Keratinocyte (primary cell): ENCODE measurements at regions not wholly inside any gene's neighbourhood (a gene's known extent, or its start where the extent isn't known, plus 50 kb on each side); places are given as distances from the start of the nearest gene placed in this dataset.

Experiments used
- DNase-seq: peaks from one replicate; pipeline ENCODE4 v3.0.0-alpha.2; 2011; ENCODE audit warnings: low read depth, missing footprints, low spot score
- FAIRE-seq: peaks from 2 replicates; lab custom pipeline; 2011; peaks lifted over from hg19 to GRCh38; lab: Jason Lieb, UNC
- H2AFZ ChIP-seq: 2 replicates; pipeline ENCODE4 v1.6.0; 2012; ENCODE audit warnings: low read length, control low read depth, inconsistent platforms; ENCODE audit not compliant: control insufficient read depth
- H3K27ac ChIP-seq: 2 replicates; pipeline ENCODE4 v1.5.1; 2011; ENCODE audit warnings: low read length; ENCODE audit not compliant: control insufficient read depth, insufficient read depth
- H3K27me3 ChIP-seq: 3 replicates; pipeline ENCODE4 v1.6.0; 2011; ENCODE audit warnings: low read length; ENCODE audit not compliant: control insufficient read depth, insufficient read depth; ENCODE audit errors: extremely low read depth
- H3K36me3 ChIP-seq, 2 experiments: 2 replicates in 1 of 2; 3 replicates in 1 of 2; pipeline ENCODE4 v1.5.1; 2011; ENCODE audit warnings: low read length in 2 of 2, mild to moderate bottlenecking in 1 of 2; ENCODE audit not compliant: control insufficient read depth in 2 of 2, insufficient read depth in 2 of 2; ENCODE audit errors: extremely low read depth in 1 of 2
- H3K4me1 ChIP-seq: 3 replicates; pipeline ENCODE4 v1.5.1; 2011; ENCODE audit warnings: low read length; ENCODE audit not compliant: control insufficient read depth, insufficient read depth; ENCODE audit errors: extremely low read depth
- H3K4me2 ChIP-seq: 3 replicates; pipeline ENCODE4 v1.6.0; 2011; ENCODE audit warnings: low read depth, low read length; ENCODE audit not compliant: control insufficient read depth, insufficient read depth; ENCODE audit errors: extremely low read depth
- H3K4me3 ChIP-seq, 3 experiments: fragments of 200-600 bp in 1 of 3; sonication (generic) in 1 of 3; 2 replicates in 2 of 3; 3 replicates in 1 of 3; pipeline ENCODE4 v1.5.1; 2011 to 2016; ENCODE audit warnings: low read length in 3 of 3, mild to moderate bottlenecking in 3 of 3, control low read depth in 2 of 3, inconsistent platforms in 1 of 3, low read depth in 1 of 3, mixed read lengths in 1 of 3, mixed run types in 1 of 3, moderate library complexity in 1 of 3; ENCODE audit not compliant: control insufficient read depth in 2 of 3, insufficient read depth in 2 of 3; ENCODE audit errors: extremely low read depth in 1 of 3
- H3K79me2 ChIP-seq: 2 replicates; pipeline ENCODE4 v1.6.0; 2012; ENCODE audit warnings: low read length; ENCODE audit not compliant: control insufficient read depth, insufficient read depth
- H3K9ac ChIP-seq: 3 replicates; pipeline ENCODE4 v1.6.0; 2011; ENCODE audit warnings: low read length; ENCODE audit not compliant: control insufficient read depth, insufficient read depth; ENCODE audit errors: extremely low read depth
- H3K9me1 ChIP-seq: 3 replicates; pipeline ENCODE4 v1.6.0; 2011; ENCODE audit warnings: low read length; ENCODE audit not compliant: control insufficient read depth, insufficient read depth; ENCODE audit errors: extremely low read depth
- H3K9me3 ChIP-seq: 2 replicates; pipeline ENCODE4 v1.5.1; 2012; ENCODE audit warnings: low read depth, low read length; ENCODE audit not compliant: control insufficient read depth
- H4K20me1 ChIP-seq: 3 replicates; pipeline ENCODE4 v1.6.0; 2011; ENCODE audit warnings: low read length; ENCODE audit not compliant: control insufficient read depth, insufficient read depth; ENCODE audit errors: extremely low read depth
- EZH2 ChIP-seq: IDR thresholded peaks from one replicate; pipeline ENCODE4 v1.6.1; 2012; ENCODE audit warnings: inconsistent platforms, mild to moderate bottlenecking, low read length, moderate library complexity
- dilution Hi-C: fragments of 300-500 bp; cut with MboI; formaldehyde crosslinking; loops from one replicate; pipeline ENCODE4 v1.7.0; 2020; ENCODE audit warnings: low sequenced_read_pairs; ENCODE audit not compliant: extremely low pct_ligation_motif_present
- TF ChIP-seq, protein P1 (sequence below), 3 experiments: IDR thresholded peaks in 1 of 3; conservative IDR thresholded peaks in 1 of 3; optimal IDR thresholded peaks in 1 of 3; 2 replicates in 2 of 3; 3 replicates in 1 of 3; pipeline versions ENCODE3 to v1.5.1; 2011; ENCODE audit warnings: low read length in 3 of 3, mild to moderate bottlenecking in 3 of 3, moderate library complexity in 2 of 3, control low read depth in 1 of 3, inconsistent platforms in 1 of 3; ENCODE audit not compliant: insufficient read depth in 2 of 3; ENCODE audit errors: extremely low read depth in 1 of 3

DNA sequence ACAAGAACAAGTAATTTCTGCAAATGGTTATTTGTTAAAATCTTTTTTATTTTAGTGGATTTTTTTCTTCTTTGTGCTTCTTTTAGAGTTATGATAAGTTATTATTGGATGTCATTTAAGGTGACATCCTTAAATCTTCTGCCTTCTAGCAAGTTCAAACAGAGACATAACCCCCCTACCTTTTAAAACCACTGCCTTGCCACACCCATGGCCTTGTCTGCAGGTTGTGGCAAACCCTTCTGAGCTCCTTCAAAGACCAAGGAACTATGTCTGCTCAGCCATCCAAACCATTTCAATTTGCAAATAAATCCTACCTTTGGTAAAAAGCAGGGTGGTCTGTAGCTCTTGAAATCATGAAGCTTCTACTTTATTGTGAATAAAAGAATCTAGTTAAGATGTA, 241.6 kb downstream of the FAM76B start:
- no peaks in the 10 kb centered on the region for H3K79me2 ChIP-seq
- H3K36me3 ChIP-seq: no peaks in the 10 kb centered on the region
- dilution Hi-C loops: no loop called here
- no peak for FAIRE-seq
- TF ChIP-seq, protein P1, sequence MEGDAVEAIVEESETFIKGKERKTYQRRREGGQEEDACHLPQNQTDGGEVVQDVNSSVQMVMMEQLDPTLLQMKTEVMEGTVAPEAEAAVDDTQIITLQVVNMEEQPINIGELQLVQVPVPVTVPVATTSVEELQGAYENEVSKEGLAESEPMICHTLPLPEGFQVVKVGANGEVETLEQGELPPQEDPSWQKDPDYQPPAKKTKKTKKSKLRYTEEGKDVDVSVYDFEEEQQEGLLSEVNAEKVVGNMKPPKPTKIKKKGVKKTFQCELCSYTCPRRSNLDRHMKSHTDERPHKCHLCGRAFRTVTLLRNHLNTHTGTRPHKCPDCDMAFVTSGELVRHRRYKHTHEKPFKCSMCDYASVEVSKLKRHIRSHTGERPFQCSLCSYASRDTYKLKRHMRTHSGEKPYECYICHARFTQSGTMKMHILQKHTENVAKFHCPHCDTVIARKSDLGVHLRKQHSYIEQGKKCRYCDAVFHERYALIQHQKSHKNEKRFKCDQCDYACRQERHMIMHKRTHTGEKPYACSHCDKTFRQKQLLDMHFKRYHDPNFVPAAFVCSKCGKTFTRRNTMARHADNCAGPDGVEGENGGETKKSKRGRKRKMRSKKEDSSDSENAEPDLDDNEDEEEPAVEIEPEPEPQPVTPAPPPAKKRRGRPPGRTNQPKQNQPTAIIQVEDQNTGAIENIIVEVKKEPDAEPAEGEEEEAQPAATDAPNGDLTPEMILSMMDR (optimal IDR thresholded peaks at IDR 0.05 in 1 of 3, IDR thresholded peaks at IDR 0.05 in 1 of 3, conservative IDR thresholded peaks at IDR 0.05 in 1 of 3; ENCODE audit: extremely low read depth in 1 of 3, insufficient read depth in 2 of 3, low read length in 3 of 3): no peak
- TF ChIP-seq EZH2: no peak
- no peaks in the 10 kb centered on the region for H3K9me1 ChIP-seq
- H3K9ac ChIP-seq: no peak overlapping the region
- H3K27ac ChIP-seq: no peak overlapping the region
- no peak overlapping the region for H3K4me2 ChIP-seq
- no peak overlapping the region for H2AFZ ChIP-seq
- H3K4me1 ChIP-seq: peaks cover 10% of the 10 kb centered on the region
- DNase-seq: no peak
- no peaks in the 10 kb centered on the region for H3K9me3 ChIP-seq
- H3K27me3 ChIP-seq: no peaks in the 10 kb centered on the region
- no peaks in the 10 kb centered on the region for H4K20me1 ChIP-seq
- no peak overlapping the region for H3K4me3 ChIP-seq

DNA sequence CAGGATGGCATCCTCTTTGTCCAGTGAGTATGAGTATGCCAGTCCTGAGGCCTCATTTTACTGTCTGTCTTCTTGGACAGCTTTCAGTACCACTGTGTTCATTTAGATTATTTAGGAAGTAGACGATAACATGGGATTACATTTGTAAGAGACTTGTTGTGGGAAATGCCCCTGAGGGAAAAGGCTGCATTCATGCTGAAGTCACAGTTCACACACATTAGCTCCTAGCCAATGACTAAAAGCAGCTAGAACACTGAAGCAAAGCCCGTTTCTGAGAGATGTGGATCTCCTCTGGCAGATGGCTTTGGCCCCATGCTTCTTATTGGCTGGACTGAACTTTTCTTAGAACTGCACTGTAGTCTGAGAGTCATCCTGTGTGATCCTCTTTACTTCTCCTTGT, 242.4 kb downstream of the FAM76B start:
- no peak overlapping the region for H3K27ac ChIP-seq
- dilution Hi-C loops: no loop called here
- no peaks in the 10 kb centered on the region for H3K9me1 ChIP-seq
- no peak overlapping the region for H2AFZ ChIP-seq
- H3K4me3 ChIP-seq: no peak overlapping the region
- H3K36me3 ChIP-seq: no peaks in the 10 kb centered on the region
- TF ChIP-seq EZH2: no peak
- TF ChIP-seq, protein P1 (optimal IDR thresholded peaks at IDR 0.05 in 1 of 3, IDR thresholded peaks at IDR 0.05 in 1 of 3, conservative IDR thresholded peaks at IDR 0.05 in 1 of 3; ENCODE audit: extremely low read depth in 1 of 3, insufficient read depth in 2 of 3, low read length in 3 of 3): no peak
- no peak overlapping the region for H3K4me2 ChIP-seq
- peaks cover 10% of the 10 kb centered on the region for H3K4me1 ChIP-seq
- no peak for DNase-seq
- no peaks in the 10 kb centered on the region for H4K20me1 ChIP-seq
- no peaks in the 10 kb centered on the region for H3K79me2 ChIP-seq
- no peaks in the 10 kb centered on the region for H3K27me3 ChIP-seq
- no peak for FAIRE-seq
- no peak overlapping the region for H3K9ac ChIP-seq
- H3K9me3 ChIP-seq: no peaks in the 10 kb centered on the region
